PFSK-1 (cell line): ENCODE measurements at regions not wholly inside any gene's neighbourhood (a gene's known extent, or its start where the extent isn't known, plus 50 kb on each side); places are given as distances from the start of the nearest gene placed in this dataset.

Source experiments
- FOXP2 ChIP-seq: optimal IDR thresholded peaks from 2 replicates; pipeline ENCODE3; 2011; ENCODE audit warnings: borderline replicate concordance, control low read depth, inconsistent platforms; ENCODE audit not compliant: insufficient read depth; ENCODE audit errors: extremely low read length, extremely low read depth
- POLR2AphosphoS5 ChIP-seq: IDR thresholded peaks from 2 replicates; pipeline ENCODE4 v1.6.1; 2012; ENCODE audit warnings: low read depth, mild to moderate bottlenecking, control low read depth, low read length, moderate library complexity
- REST ChIP-seq, 2 experiments: IDR thresholded peaks; 2 replicates each; pipeline versions ENCODE4 v1.6.1 to v1.8.0; 2011 to 2012; ENCODE audit warnings: low read depth in 2 of 2, low read length in 2 of 2, control low read depth in 1 of 2, inconsistent platforms in 1 of 2, mild to moderate bottlenecking in 1 of 2, moderate library complexity in 1 of 2; ENCODE audit not compliant: insufficient read depth in 1 of 2
- SIN3A ChIP-seq: IDR thresholded peaks from 2 replicates; pipeline ENCODE4 v1.6.1; 2012; ENCODE audit warnings: mild to moderate bottlenecking, low read length, moderate library complexity, borderline replicate concordance; ENCODE audit not compliant: insufficient read depth
- TAF1 ChIP-seq: IDR thresholded peaks from 2 replicates; pipeline ENCODE4 v1.6.1; 2012; ENCODE audit warnings: low read length, control low read depth, borderline replicate concordance; ENCODE audit not compliant: insufficient read depth

- no peak for TF ChIP-seq REST (IDR thresholded peaks at IDR 0.05; ENCODE audit: insufficient read depth in 1 of 2, low read depth in 2 of 2, low read length in 2 of 2)
- no peak for TF ChIP-seq FOXP2
- no peak for TF ChIP-seq POLR2AphosphoS5
- TF ChIP-seq SIN3A: no peak
- no peak for TF ChIP-seq TAF1
Observed at GRCh38 chr2:176934131-176934530, 278.5 kb upstream of the HNRNPA3 start.

- no peak for TF ChIP-seq REST (IDR thresholded peaks at IDR 0.05; ENCODE audit: insufficient read depth in 1 of 2, low read depth in 2 of 2, low read length in 2 of 2)
- no peak for TF ChIP-seq POLR2AphosphoS5
- no peak for TF ChIP-seq FOXP2
- TF ChIP-seq SIN3A: no peak
- no peak for TF ChIP-seq TAF1
Observed at GRCh38 chr2:176934869-176935415, 277.7 kb upstream of the HNRNPA3 start.

- no peak for TF ChIP-seq REST (IDR thresholded peaks at IDR 0.05; ENCODE audit: insufficient read depth in 1 of 2, low read depth in 2 of 2, low read length in 2 of 2)
- TF ChIP-seq FOXP2: no peak
- TF ChIP-seq POLR2AphosphoS5: no peak
- TF ChIP-seq TAF1: no peak
- no peak for TF ChIP-seq SIN3A
Observed at GRCh38 chr2:176935543-176936102, 277.0 kb upstream of the HNRNPA3 start.

- TF ChIP-seq REST (IDR thresholded peaks at IDR 0.05; ENCODE audit: insufficient read depth in 1 of 2, low read depth in 2 of 2, low read length in 2 of 2): no peak
- no peak for TF ChIP-seq TAF1
- no peak for TF ChIP-seq FOXP2
- no peak for TF ChIP-seq POLR2AphosphoS5
- TF ChIP-seq SIN3A: no peak
Observed at GRCh38 chr2:176936410-176936809, 276.2 kb upstream of the HNRNPA3 start.
